SK-N-MC (cell line): ENCODE measurements at regions not wholly inside any gene's neighbourhood (a gene's known extent, or its start where the extent isn't known, plus 50 kb on each side); places are given as distances from the start of the nearest gene placed in this dataset.

Experiments used
- DNase-seq: peaks from one replicate; pipeline ENCODE4 v3.0.0-alpha.2; 2011; ENCODE audit warnings: low read depth, low spot score
- H3K27ac ChIP-seq: fragments of 200-600 bp; sonication (generic); 2 replicates; pipeline ENCODE4 v1.5.1; 2016; ENCODE audit warnings: mixed run types
- H3K36me3 ChIP-seq: fragments of 200-600 bp; sonication (generic); 2 replicates; pipeline ENCODE4 v1.6.1; 2017; ENCODE audit warnings: antibody characterized with exemption, low read length, mixed read lengths; ENCODE audit not compliant: insufficient read depth
- H3K4me3 ChIP-seq: fragments of 200-600 bp; sonication (generic); 2 replicates; pipeline ENCODE4 v1.5.1; 2016
- H3K9ac ChIP-seq: fragments of 200-600 bp; sonication (generic); 2 replicates; pipeline ENCODE4 v1.8.0; 2017; ENCODE audit warnings: mixed run types, mixed read lengths; ENCODE audit not compliant: insufficient read length
- H3K9me3 ChIP-seq: fragments of 200-600 bp; sonication (generic); 2 replicates; pipeline ENCODE4 v1.6.1; 2017; ENCODE audit warnings: low read depth, mild to moderate bottlenecking, antibody characterized with exemption, low read length, moderate library complexity, mixed read lengths
- EZH2 ChIP-seq: fragments of 200-600 bp; sonication (generic); IDR thresholded peaks from one replicate; pipeline ENCODE4 v1.6.1; 2017; ENCODE audit warnings: antibody characterized with exemption
- FOXP2 ChIP-seq: optimal IDR thresholded peaks from 2 replicates; pipeline ENCODE3; 2011; ENCODE audit warnings: mild to moderate bottlenecking, moderate library complexity; ENCODE audit not compliant: insufficient read depth; ENCODE audit errors: extremely low read length, control extremely low read depth
- POLR2AphosphoS5 ChIP-seq: IDR thresholded peaks from 2 replicates; pipeline ENCODE4 v1.6.1; 2012; ENCODE audit warnings: mild to moderate bottlenecking, low read depth, low read length, borderline replicate concordance

DNA sequence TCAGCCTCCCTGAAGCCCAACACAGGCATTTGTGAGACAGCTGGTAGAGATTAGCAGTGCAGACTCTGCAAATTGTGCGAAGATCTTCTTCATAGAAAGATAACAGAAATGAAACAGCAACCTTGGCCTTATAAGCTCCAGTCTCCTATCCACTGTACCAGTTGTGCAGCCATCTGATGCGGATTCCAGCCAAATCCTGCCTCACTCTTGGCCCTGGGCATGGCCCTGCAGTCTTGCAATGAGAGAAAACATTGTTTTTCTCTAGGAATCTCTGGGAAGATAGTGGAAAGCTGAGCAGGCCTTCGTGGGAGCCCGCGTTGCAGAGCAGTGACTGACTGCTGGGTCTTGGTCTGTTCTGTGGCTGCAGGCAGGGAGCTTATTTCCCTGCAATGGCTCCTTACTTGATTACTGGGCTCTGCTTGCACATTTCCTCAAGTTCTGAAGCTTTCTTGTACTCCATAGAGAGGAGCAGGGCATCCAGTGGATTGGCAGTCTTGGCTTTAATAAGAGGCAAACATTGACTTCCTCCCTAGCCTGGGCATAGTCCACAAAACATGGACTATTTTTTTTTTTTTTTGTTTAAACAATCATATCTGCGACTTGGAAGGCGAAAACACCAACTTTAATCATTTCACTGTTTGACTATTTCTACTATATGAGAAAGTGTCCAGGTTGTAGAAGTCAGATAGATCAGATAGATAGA, 193.0 kb downstream of the ACTR3 start:
- H3K9me3 ChIP-seq = no peaks in the 10 kb centered on the region
- H3K36me3 ChIP-seq = no peaks in the 10 kb centered on the region
- no peak overlapping the region for H3K27ac ChIP-seq
- no peak overlapping the region for H3K4me3 ChIP-seq
- no peak for DNase-seq
- H3K9ac ChIP-seq = no peak overlapping the region
- TF ChIP-seq POLR2AphosphoS5 (no peak), EZH2 (no peak), FOXP2 (no peak)

DNA sequence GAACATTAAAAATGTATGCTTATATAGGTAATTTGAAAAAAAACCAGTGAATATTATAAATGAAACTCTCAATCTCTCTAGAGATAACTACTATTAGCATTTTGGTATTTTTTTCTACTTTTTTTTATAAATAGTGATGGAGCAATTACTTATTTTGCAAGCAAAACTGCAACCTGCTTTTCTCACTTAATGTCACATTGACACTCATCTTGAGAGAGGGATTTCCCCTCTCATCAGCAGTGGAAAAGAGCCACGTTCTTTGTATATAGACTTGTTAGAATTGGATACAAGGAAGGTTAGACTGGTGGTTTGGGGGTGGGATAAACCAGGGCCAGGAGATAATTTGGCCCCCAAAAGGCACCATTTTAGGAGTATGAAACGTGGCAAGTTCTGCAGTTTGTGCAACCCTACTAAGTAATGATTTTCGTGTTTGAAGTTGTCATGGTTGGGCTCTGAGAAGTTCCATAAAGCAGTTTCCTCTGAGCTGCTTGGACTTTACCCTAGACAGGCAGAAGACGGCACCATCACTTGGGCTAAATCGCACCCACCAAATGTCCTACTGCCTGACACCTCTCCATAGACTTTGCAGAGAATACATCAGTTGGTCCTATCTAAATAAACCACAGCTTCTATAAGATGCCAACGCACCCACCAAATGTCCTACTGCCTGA, 194.0 kb downstream of the ACTR3 start:
- H3K9ac ChIP-seq = no peak overlapping the region
- H3K9me3 ChIP-seq = no peaks in the 10 kb centered on the region
- DNase-seq = no peak
- TF ChIP-seq POLR2AphosphoS5 (no peak), FOXP2 (no peak), EZH2 (no peak)
- no peak overlapping the region for H3K4me3 ChIP-seq
- no peaks in the 10 kb centered on the region for H3K36me3 ChIP-seq
- no peak overlapping the region for H3K27ac ChIP-seq

DNA sequence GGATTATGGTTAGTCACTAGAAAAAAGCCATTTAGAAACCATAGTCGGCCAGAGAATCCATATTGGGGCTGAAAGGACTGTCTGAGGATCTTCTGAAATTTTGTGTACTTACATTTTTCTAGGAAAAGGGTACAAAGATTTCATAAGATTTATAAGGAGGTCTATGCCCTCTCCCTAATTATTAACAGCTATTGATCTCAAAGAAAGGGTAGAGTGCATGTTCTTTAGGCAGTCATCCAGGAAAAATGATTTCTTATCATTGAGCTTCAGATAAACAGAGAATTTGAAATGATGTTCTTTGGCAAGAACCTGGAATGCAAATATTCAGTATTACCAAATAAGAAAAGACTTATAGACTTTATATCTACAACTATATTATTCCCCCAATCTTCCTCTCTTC, 195.3 kb downstream of the ACTR3 start:
- TF ChIP-seq FOXP2 (no peak), EZH2 (no peak), POLR2AphosphoS5 (no peak)
- no peaks in the 10 kb centered on the region for H3K36me3 ChIP-seq
- H3K4me3 ChIP-seq = no peak overlapping the region
- no peaks in the 10 kb centered on the region for H3K9me3 ChIP-seq
- no peak for DNase-seq
- H3K9ac ChIP-seq = no peak overlapping the region
- H3K27ac ChIP-seq = no peak overlapping the region

DNA sequence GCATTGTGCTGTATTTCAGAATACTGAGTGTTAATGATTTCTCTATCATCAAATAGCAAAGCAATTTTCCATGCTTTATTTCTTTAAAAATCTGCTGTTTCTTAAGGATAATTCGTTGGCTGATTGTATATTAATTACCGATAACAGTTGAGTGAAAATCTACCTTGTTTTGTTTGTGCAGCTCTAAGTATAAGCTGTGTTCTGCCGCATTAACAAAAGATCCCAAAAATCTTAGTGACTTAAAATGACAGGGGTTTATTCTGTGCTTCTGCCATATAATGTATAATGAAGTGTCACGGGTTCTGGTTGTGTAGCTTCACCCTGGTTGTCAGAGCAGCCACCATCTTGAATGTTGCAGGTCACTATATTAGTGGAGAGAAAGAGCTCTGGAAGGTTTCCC, 196.1 kb downstream of the ACTR3 start:
- H3K9ac ChIP-seq = no peak overlapping the region
- no peak for DNase-seq

DNA sequence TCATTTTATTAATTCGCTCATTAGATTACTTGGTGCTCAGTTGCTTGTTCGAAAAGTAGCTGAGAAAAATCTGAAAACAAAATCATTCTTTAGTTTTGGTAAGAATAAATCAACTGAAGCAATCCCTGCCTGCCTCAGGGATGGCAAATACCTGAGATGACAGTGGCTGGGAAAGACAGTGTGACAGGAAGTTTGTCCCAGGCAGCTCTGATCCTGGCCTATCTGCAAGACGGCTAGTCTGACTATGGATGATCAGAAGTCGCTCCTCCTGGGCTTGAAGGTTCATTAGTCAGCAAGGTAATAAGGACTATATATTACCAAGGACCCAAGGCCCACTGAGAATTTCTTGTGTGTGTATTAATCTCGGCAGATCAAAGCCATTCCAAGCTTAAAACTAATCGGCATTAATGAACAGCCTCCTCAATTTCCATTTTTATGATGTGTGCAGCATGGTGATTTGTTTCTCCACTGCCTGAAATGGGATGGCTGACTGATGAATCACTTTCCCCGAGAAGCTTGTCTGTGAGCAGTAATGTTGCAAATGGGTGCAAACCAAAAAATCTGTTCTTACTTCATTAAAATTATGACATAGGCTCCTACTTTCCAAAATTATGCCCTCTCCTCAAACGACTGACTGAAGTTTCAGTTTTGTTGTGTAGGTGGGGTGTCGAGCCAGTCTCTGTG, 199.9 kb downstream of the ACTR3 start:
- no peak overlapping the region for H3K9ac ChIP-seq
- DNase-seq = no peak
- TF ChIP-seq FOXP2 = no peak
- no peak for TF ChIP-seq POLR2AphosphoS5
- no peak for TF ChIP-seq EZH2

More for the DNA sequence above, 196.1 kb downstream of the ACTR3 start:
- H3K4me3 ChIP-seq = no peak overlapping the region
- H3K9me3 ChIP-seq = no peaks in the 10 kb centered on the region
- no peak overlapping the region for H3K27ac ChIP-seq
- no peak for TF ChIP-seq POLR2AphosphoS5
- no peak for TF ChIP-seq FOXP2
- no peak for TF ChIP-seq EZH2
- no peaks in the 10 kb centered on the region for H3K36me3 ChIP-seq

DNA sequence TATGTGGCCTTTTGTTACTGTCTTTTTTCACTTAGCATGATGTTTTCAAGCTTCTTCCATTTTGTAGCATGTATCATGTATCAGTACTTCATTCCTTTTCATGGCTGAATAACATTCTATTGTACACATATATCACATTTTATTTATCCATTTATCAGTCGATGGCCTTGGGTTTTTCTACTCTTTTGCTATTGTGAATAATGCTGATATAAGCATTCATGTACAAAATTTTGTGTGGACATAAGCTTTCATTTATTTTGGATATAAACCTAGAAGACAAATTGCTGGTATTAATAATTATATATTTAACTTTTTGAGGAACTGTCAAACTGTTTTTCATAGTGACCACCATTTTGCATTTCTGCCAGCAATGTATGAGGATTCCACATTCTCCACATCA, 201.1 kb downstream of the ACTR3 start:
- H3K36me3 ChIP-seq = no peaks in the 10 kb centered on the region
- H3K27ac ChIP-seq = no peak overlapping the region
- DNase-seq = no peak
- H3K9ac ChIP-seq = no peak overlapping the region
- no peak for TF ChIP-seq FOXP2
- TF ChIP-seq POLR2AphosphoS5 = no peak
- no peak for TF ChIP-seq EZH2
- H3K4me3 ChIP-seq = no peak overlapping the region
- H3K9me3 ChIP-seq = no peaks in the 10 kb centered on the region

More for the DNA sequence above, 199.9 kb downstream of the ACTR3 start:
- Histone ChIP-seq H3K9me3 (no peaks in the 10 kb centered on the region), H3K4me3 (no peak overlapping the region), H3K27ac (no peak overlapping the region), H3K36me3 (no peaks in the 10 kb centered on the region)

DNA sequence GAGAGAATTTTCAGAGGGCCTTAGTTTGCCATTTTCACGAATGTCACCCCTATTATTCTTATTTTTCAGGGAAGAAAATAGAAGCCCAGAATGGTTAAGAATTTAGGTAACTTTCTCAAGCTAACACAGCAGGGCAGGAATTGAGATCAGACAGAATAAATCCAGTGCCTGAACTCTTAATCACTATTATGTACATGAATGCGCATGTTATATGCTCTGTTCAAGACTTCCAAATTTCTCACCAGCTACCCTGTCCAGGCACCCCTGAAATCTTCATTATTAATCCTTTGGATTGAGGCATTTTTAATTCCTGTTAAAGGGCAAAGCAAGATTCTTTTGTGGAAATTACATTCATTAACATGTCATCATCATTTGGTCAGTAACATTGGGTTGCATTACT, 218.4 kb downstream of the ACTR3 start:
- no peak overlapping the region for H3K4me3 ChIP-seq
- TF ChIP-seq POLR2AphosphoS5 = no peak
- TF ChIP-seq FOXP2 = no peak
- TF ChIP-seq EZH2 = no peak
- no peaks in the 10 kb centered on the region for H3K36me3 ChIP-seq
- no peak for DNase-seq
- no peak overlapping the region for H3K9ac ChIP-seq
- H3K9me3 ChIP-seq = no peaks in the 10 kb centered on the region
- no peak overlapping the region for H3K27ac ChIP-seq

DNA sequence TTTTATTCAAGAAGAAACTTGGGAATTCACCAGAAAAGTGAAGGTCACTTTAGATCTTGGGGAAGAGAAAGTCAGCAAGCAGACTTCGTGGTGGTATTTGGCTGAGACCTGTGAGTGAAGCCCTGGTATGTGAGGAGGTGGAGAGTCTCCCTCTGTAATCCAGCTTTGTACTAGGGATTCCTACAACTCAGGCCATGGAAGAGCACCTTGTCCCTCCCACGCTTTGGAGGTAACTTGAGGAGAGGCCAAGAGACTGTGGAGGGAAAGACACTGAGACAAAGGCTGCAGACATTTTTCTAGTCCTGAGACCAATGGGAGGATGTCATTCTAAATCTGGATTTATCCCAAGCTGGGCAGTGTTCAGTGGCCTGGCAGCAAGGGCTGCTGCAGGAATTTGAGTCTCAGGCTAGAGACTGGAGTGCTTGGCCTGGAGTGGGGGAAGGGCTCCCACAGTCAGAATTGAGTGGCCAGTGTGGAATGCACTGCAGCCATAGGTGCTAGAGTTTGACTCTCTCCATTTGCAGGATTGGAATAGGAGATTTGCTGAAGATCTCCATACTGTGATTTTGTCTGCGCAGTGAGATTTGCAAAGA, 219.0 kb downstream of the ACTR3 start:
- TF ChIP-seq EZH2 (no peak), FOXP2 (no peak), POLR2AphosphoS5 (no peak)
- Histone ChIP-seq H3K9ac (no peak overlapping the region), H3K27ac (no peak overlapping the region), H3K9me3 (no peaks in the 10 kb centered on the region), H3K36me3 (no peaks in the 10 kb centered on the region), H3K4me3 (no peak overlapping the region)
- no peak for DNase-seq
